Loucy (cell line): ENCODE measurements at regions not wholly inside any gene's neighbourhood (a gene's known extent, or its start where the extent isn't known, plus 50 kb on each side); places are given as distances from the start of the nearest gene placed in this dataset.

Experiments used
- CTCF ChIP-seq: fragments of 200-600 bp; sonication (generic); conservative IDR thresholded peaks from 2 replicates; pipeline ENCODE4 v1.5.1; 2014; ENCODE audit warnings: mild to moderate bottlenecking, antibody characterized with exemption, low read length
- EZH2phosphoT487 ChIP-seq: fragments of 200-600 bp; IDR thresholded peaks from 2 replicates; pipeline ENCODE4 v1.6.1; 2018; ENCODE audit warnings: antibody characterized with exemption, mild to moderate bottlenecking, moderate library complexity, borderline replicate concordance

- TF ChIP-seq CTCF (no peak), EZH2phosphoT487 (no peak)
These were observed 287.1 kb upstream of the SPTLC3 start for GRCh38 chr20:12721636-12722035.
